ENCODE measurements at regions not wholly inside any gene's neighbourhood (a gene's known extent, or its start where the extent isn't known, plus 50 kb on each side); places are given as distances from the start of the nearest gene placed in this dataset.
A peak's percentile ranks its signal among the peaks of the same experiment; 100 is the strongest.

DNA sequence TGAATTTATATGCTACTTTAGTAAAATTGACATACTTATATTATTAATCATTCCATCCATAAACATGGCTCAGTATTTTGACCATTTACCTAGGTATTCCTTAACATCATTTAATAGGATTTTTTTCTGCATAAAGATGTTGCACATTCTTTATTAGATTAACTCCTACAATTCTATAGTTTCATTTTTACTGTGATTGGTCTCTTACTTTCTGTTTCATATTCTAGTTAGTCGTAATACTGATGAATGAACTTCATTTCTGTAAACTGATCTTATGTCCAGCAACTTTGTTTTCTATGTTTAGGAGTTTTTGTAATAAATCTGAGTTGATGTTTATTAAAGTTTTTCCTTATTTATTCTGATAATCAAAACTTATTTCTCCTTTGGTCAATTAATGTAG lies 278.2 kb upstream of the CXXC4 start:
- H3K9ac ChIP-seq (ENCODE audit: low read length): no peak overlapping the region
- H3K4me3 ChIP-seq (ENCODE audit: low read length): no peak overlapping the region
- H3K36me3 ChIP-seq (ENCODE audit: control insufficient read depth, insufficient read depth, low read length, severe bottlenecking): no peaks in the 10 kb centered on the region
- no peaks in the 10 kb centered on the region for H3K4me1 ChIP-seq (ENCODE audit: control insufficient read depth, insufficient read depth, low read length)
- no peaks in the 10 kb centered on the region for H3K9me3 ChIP-seq (ENCODE audit: control insufficient read depth, low read length)
- no peak for DNase-seq (ENCODE audit: low read depth)
- no peaks in the 10 kb centered on the region for H3K27me3 ChIP-seq (replicated peaks; ENCODE audit: control insufficient read depth, insufficient read depth, low read length)

DNA sequence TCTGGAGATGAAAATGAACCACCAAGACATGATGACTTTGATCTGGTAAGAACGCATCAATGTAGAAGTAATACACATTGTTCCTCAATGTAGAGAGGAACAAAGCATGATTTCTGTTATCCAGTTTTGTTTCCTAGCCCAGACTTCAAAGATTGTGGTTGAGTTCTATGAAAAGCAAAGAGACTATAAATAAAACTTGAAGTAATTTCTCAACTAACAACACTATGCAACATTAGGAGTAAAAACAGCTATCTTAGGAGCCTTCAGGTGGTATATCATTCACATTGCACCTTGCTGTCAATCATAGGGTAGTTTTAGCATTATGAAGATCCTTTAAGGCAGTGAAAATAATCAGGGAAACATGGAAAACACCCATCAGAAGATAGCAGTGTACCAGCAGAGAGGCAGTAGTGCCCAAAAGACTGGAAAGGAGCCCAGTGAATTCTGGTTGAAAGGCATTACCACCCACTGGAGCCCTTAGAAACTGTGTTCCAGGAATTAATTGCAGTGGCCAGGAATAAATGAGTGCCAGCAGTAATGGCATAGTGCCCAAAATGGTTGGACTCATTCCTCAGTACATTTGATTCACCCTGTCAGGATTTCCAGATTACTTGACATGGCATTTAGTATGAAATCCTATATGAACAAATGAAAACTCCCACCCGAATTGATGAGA lies 300.7 kb upstream of the CXXC4 start:
- no peaks in the 10 kb centered on the region for H3K36me3 ChIP-seq (ENCODE audit: control insufficient read depth, insufficient read depth, low read length, severe bottlenecking)
- no peak overlapping the region for H3K4me3 ChIP-seq (ENCODE audit: low read length)
- no peak for DNase-seq (ENCODE audit: low read depth)
- H3K9me3 ChIP-seq (ENCODE audit: control insufficient read depth, low read length): peaks cover 4% of the 10 kb centered on the region
- no peak overlapping the region for H3K9ac ChIP-seq (ENCODE audit: low read length)
- no peaks in the 10 kb centered on the region for H3K4me1 ChIP-seq (ENCODE audit: control insufficient read depth, insufficient read depth, low read length)
- no peaks in the 10 kb centered on the region for H3K27me3 ChIP-seq (replicated peaks; ENCODE audit: control insufficient read depth, insufficient read depth, low read length)

DNA sequence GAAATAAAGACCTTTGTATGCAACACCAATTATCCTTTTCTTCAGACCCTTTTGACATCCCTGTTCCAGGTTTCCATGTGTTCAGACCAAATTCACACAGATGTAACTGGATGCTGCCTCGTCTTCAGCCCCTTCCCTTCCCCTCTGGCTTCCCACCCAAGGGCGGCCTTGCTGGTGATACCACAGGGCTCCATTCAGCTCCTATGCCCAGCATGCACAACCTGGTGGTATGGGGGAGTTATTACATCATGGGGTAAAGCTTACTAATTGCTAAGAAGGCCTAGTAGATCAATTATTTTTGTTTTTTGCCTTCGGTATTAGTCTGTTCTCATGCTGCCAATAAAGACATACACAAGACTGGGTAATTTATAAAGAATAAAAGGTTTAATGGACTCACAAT lies 317.0 kb upstream of the CXXC4 start:
- Histone ChIP-seq H3K4me1 (ENCODE audit: control insufficient read depth, insufficient read depth, low read length) (no peaks in the 10 kb centered on the region), H3K9me3 (ENCODE audit: control insufficient read depth, low read length) (no peaks in the 10 kb centered on the region), H3K4me3 (ENCODE audit: low read length) (no peak overlapping the region), H3K27me3 (replicated peaks; ENCODE audit: control insufficient read depth, insufficient read depth, low read length) (no peaks in the 10 kb centered on the region), H3K9ac (ENCODE audit: low read length) (no peak overlapping the region), H3K36me3 (ENCODE audit: control insufficient read depth, insufficient read depth, low read length, severe bottlenecking) (no peaks in the 10 kb centered on the region)
- no peak for DNase-seq (ENCODE audit: low read depth)

DNA sequence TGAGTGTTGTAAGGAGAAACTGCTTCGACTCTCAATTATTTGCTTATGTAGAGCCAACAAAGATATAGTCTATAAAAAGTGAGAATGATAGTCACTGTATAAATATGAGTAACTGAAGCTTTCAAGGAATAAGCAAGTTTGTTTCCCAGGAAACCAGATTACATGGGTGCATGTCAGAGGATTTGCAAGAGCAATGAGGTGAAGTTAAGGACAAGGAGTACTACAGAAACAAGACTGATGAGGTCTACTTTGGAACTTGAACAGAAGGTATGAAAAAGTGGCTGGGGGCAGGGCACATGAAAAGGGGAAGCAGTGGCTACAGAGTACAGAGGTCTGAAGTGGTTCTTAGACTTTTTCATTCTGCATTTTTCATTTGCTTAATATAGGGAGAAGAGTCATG lies 321.0 kb upstream of the CXXC4 start:
- H3K9me3 ChIP-seq (ENCODE audit: control insufficient read depth, low read length): no peaks in the 10 kb centered on the region
- no peaks in the 10 kb centered on the region for H3K36me3 ChIP-seq (ENCODE audit: control insufficient read depth, insufficient read depth, low read length, severe bottlenecking)
- H3K4me1 ChIP-seq (ENCODE audit: control insufficient read depth, insufficient read depth, low read length): no peaks in the 10 kb centered on the region
- no peak overlapping the region for H3K9ac ChIP-seq (ENCODE audit: low read length)
- no peaks in the 10 kb centered on the region for H3K27me3 ChIP-seq (replicated peaks; ENCODE audit: control insufficient read depth, insufficient read depth, low read length)
- no peak overlapping the region for H3K4me3 ChIP-seq (ENCODE audit: low read length)
- no peak for DNase-seq (ENCODE audit: low read depth)

- no peaks in the 10 kb centered on the region for H3K27me3 ChIP-seq (replicated peaks; ENCODE audit: control insufficient read depth, insufficient read depth, low read length)
Observed at GRCh38 chr4:104818579-104818978, 323.9 kb upstream of the CXXC4 start.

GRCh38 chr4:104826171-104826570 lies 320.5 kb upstream of the TET2 start:
- H3K27me3 ChIP-seq (replicated peaks; ENCODE audit: control insufficient read depth, insufficient read depth, low read length): no peaks in the 10 kb centered on the region
- no peak for DNase-seq (ENCODE audit: low read depth)
- H3K9ac ChIP-seq (ENCODE audit: low read length): no peak overlapping the region

More at GRCh38 chr4:104818579-104818978, 323.9 kb upstream of the CXXC4 start:
- H3K4me3 ChIP-seq (ENCODE audit: low read length): no peak overlapping the region
- H3K9me3 ChIP-seq (ENCODE audit: control insufficient read depth, low read length): no peaks in the 10 kb centered on the region
- DNase-seq (ENCODE audit: low read depth): no peak
- no peaks in the 10 kb centered on the region for H3K4me1 ChIP-seq (ENCODE audit: control insufficient read depth, insufficient read depth, low read length)
- no peaks in the 10 kb centered on the region for H3K36me3 ChIP-seq (ENCODE audit: control insufficient read depth, insufficient read depth, low read length, severe bottlenecking)
- no peak overlapping the region for H3K9ac ChIP-seq (ENCODE audit: low read length)

DNA sequence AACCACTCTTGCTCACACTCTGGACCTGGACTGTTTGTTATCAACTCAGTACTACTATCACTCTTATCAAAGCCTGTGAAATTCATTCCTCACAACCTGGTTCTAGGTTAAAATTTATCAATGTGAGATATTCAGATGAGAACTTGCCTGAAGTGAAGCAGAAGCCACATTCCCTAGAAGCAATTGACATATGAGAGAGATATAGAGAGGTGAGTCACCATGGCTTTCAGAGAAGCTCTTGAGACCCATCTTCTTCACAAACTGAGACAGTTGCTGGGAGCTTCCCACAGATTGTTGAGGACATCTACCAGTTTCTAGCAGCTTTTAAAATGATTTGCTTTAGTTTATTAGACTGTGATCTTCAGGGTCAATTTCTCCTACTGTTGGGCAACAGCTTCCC lies 316.9 kb upstream of the TET2 start:
- Histone ChIP-seq H3K27me3 (replicated peaks; ENCODE audit: control insufficient read depth, insufficient read depth, low read length) (no peaks in the 10 kb centered on the region), H3K36me3 (ENCODE audit: control insufficient read depth, insufficient read depth, low read length, severe bottlenecking) (no peaks in the 10 kb centered on the region)
- DNase-seq (ENCODE audit: low read depth): no peak

More at GRCh38 chr4:104826171-104826570, 320.5 kb upstream of the TET2 start:
- Histone ChIP-seq H3K9me3 (ENCODE audit: control insufficient read depth, low read length) (no peaks in the 10 kb centered on the region), H3K36me3 (ENCODE audit: control insufficient read depth, insufficient read depth, low read length, severe bottlenecking) (no peaks in the 10 kb centered on the region), H3K4me1 (ENCODE audit: control insufficient read depth, insufficient read depth, low read length) (no peaks in the 10 kb centered on the region), H3K4me3 (ENCODE audit: low read length) (no peak overlapping the region)

DNA sequence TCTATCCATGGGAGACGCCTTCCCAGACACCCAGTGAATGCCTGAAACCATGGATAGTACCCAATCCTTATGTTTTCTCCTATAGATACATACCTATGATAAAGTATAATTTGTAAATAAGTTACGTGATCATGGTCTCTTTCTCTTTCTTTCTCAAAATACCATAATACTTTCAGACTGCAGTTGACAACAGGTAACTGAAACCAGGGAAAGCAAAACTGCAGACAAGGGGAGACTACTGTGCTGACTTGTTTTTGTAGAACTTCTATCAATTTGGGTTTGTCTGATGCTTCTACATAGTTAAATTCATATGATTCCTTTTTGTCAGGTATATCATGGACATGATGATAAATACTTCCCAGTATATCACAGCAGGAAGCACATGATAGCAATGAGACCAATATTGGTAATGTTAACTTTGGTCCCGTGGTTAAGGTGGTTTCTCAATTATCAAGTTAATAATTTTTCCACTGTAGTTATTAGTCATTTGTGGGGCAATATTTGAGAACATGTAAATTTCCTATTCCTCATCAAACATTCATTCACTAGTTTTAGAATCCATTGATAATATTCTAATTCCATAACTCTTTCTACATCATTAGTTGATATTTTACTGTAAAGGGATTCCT lies 298.0 kb upstream of the TET2 start:
- DNase-seq (ENCODE audit: low read depth): no peak
- Histone ChIP-seq H3K4me1 (ENCODE audit: control insufficient read depth, insufficient read depth, low read length) (no peaks in the 10 kb centered on the region), H3K27me3 (replicated peaks; ENCODE audit: control insufficient read depth, insufficient read depth, low read length) (no peaks in the 10 kb centered on the region), H3K9me3 (ENCODE audit: control insufficient read depth, low read length) (no peaks in the 10 kb centered on the region), H3K9ac (ENCODE audit: low read length) (no peak overlapping the region), H3K36me3 (ENCODE audit: control insufficient read depth, insufficient read depth, low read length, severe bottlenecking) (no peaks in the 10 kb centered on the region), H3K4me3 (ENCODE audit: low read length) (no peak overlapping the region)

More for the DNA sequence above, 316.9 kb upstream of the TET2 start:
- Histone ChIP-seq H3K9ac (ENCODE audit: low read length) (no peak overlapping the region), H3K9me3 (ENCODE audit: control insufficient read depth, low read length) (no peaks in the 10 kb centered on the region), H3K4me1 (ENCODE audit: control insufficient read depth, insufficient read depth, low read length) (no peaks in the 10 kb centered on the region), H3K4me3 (ENCODE audit: low read length) (no peak overlapping the region)

DNA sequence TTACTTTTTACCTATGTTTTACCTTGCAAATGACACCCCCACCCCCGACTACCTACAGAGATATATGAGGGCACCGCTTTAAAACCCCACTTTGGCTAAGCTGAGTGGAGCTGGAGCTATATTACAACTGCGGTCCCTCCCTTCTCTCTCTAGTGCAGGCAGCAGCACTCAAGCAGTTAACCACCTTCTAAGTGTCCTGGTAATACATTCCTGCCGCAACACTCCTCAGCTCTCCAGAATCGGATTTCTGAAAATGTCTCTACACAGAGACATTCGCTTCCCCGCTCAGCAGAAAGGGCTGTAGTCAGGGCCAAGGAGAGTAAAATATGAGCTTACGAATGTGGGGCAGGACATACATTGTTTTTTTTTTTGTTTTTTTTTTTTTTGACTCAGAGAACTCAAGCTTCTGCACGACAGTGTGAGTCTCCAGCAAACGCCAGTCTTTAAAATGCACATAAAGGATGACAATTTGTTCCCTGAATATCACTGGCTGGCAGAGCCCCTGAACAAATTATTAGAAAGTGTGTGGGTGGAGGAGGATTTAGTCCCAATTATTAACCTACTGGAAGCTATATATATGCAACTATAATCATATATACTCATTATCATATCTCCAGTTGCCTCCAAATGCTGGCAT lies 287.0 kb upstream of the TET2 start:
- Histone ChIP-seq H3K27me3 (replicated peaks; ENCODE audit: control insufficient read depth, insufficient read depth, low read length) (peaks cover 11% of the 10 kb centered on the region), H3K4me1 (ENCODE audit: control insufficient read depth, insufficient read depth, low read length) (no peaks in the 10 kb centered on the region), H3K9me3 (ENCODE audit: control insufficient read depth, low read length) (no peaks in the 10 kb centered on the region), H3K4me3 (ENCODE audit: low read length) (no peak overlapping the region), H3K9ac (ENCODE audit: low read length) (no peak overlapping the region), H3K36me3 (ENCODE audit: control insufficient read depth, insufficient read depth, low read length, severe bottlenecking) (no peaks in the 10 kb centered on the region)
- peak; percentile 6 for DNase-seq (ENCODE audit: low read depth)

DNA sequence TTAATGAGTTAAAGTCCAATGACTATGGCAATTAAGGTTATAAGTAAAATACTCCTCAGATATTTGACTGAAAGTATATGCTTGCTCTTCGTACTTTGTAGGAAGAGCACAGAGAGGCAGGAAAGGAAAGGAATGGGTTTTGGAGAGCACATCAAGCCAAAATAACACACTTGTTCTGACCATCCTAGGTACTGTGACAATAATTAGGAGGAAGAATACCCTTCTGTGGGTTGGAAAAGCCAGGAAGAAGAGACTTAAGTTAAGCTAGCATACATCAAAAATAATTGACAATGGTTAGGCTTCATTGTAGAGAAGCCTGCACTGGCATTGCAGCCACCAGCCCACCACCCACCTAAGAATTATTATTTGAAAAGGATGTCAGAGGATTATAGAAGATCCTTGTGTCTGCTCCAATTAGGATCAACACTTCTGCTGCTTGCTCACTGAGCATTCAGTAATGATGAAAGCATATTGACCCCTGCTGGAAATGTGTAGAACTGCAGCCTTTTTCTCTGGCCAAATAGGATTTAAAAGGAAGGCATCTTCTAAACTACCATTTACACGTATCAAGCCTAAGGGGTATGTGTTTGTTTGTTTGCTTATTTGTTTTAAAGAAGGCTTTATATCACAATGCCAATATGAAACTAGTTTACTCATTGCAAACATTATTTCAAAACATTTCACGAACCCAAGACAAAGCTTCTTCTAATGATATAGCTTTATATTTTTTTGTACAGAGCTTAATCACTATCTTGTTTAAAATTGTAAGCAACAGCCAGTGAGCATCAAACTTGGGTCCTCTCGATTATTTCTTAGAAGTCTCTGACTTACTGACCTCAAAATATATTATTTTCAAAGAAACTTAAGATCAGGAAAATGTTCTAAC lies 286.2 kb upstream of the TET2 start:
- Histone ChIP-seq H3K9me3 (ENCODE audit: control insufficient read depth, low read length) (no peaks in the 10 kb centered on the region), H3K4me3 (ENCODE audit: low read length) (no peak overlapping the region), H3K27me3 (replicated peaks; ENCODE audit: control insufficient read depth, insufficient read depth, low read length) (peaks cover 11% of the 10 kb centered on the region), H3K36me3 (ENCODE audit: control insufficient read depth, insufficient read depth, low read length, severe bottlenecking) (no peaks in the 10 kb centered on the region), H3K9ac (ENCODE audit: low read length) (no peak overlapping the region), H3K4me1 (ENCODE audit: control insufficient read depth, insufficient read depth, low read length) (no peaks in the 10 kb centered on the region)
- peak; percentile 84 for DNase-seq (ENCODE audit: low read depth)

- no peak overlapping the region for H3K9ac ChIP-seq (ENCODE audit: low read length)
Observed at GRCh38 chr4:104866809-104867208, 279.9 kb upstream of the TET2 start.

More at GRCh38 chr4:104866809-104867208, 279.9 kb upstream of the TET2 start:
- Histone ChIP-seq H3K36me3 (ENCODE audit: control insufficient read depth, insufficient read depth, low read length, severe bottlenecking) (no peaks in the 10 kb centered on the region), H3K4me1 (ENCODE audit: control insufficient read depth, insufficient read depth, low read length) (no peaks in the 10 kb centered on the region), H3K9me3 (ENCODE audit: control insufficient read depth, low read length) (no peaks in the 10 kb centered on the region), H3K27me3 (replicated peaks; ENCODE audit: control insufficient read depth, insufficient read depth, low read length) (no peaks in the 10 kb centered on the region), H3K4me3 (ENCODE audit: low read length) (no peak overlapping the region)
- no peak for DNase-seq (ENCODE audit: low read depth)

All from adipocyte (in vitro differentiated cells).